ENCODE measurements at regions not wholly inside any gene's neighbourhood (a gene's known extent, or its start where the extent isn't known, plus 50 kb on each side); places are given as distances from the start of the nearest gene placed in this dataset.

DNA sequence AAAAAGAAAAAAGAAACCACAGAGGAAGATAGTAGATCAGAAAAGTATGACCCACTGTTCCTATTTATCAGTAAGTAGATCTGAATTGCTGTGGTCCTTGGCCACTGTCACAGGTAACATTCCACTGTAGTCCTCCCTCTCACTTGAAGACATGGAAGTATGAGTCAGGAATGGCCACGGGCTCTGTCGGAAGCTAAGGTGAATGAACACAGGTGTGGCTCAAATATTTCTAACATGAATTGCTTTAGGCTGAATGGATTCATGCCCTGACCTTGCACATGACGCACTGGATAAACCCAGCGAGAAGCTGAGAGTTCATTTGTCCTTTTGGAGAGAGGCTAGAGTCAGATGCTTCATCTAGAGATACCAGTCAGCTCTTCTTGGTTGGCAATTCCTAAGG is 224.5 kb upstream of the SP8 start:
- FAIRE-seq (no peak), DNase-seq (ENCODE audit: insufficient read length, low spot score) (no peak)
- TF ChIP-seq POLR2AphosphoS5 (IDR thresholded peaks at IDR 0.05; ENCODE audit: low read depth, low read length) (no peak), POU2F2 (IDR thresholded peaks at IDR 0.05; ENCODE audit: low read depth, low read length) (no peak), TAF1 (IDR thresholded peaks at IDR 0.05; ENCODE audit: low read depth, low read length) (no peak), POLR2A (IDR thresholded peaks at IDR 0.05; ENCODE audit: low read depth, low read length) (no peak), PAX5 (IDR thresholded peaks at IDR 0.05; ENCODE audit: insufficient read depth, low read length, severe bottlenecking) (no peak), SPI1 (IDR thresholded peaks at IDR 0.05; ENCODE audit: low read depth, low read length) (no peak)

DNA sequence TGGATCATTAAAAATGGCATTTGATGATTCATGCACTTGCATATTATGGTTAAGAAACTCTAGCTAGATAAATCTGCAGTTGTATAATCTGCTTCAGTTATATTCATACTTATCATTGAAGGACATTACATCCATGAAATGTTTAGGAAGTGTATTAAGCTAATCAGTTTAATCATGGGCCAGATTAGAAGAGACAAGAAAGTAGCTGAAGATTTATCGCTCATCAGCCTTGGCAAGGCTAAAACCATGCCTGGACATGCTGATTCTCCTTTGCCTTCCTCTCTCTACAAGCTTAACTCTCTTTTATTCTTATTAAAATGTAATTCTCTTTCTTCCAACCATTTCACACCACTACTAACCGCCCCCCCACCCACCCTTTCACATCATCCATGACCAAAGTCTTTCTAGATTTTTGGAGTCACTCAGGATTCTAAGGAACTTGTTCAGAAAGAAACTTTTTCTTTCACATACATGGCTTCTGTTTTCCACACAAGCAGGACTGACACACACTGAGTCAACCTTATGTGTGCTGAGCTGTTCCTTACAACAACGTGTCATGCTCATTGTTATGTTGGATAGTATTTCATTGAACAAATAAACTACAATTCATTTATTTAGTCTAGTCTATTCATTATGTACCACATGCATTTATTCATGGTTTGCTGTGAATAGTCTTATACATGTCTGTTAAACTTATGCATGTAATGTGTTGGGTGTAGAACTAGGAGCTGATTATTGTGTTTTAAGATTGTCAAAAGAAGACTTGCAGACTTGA is 227.3 kb upstream of the SP8 start:
- no peak for FAIRE-seq
- no peak for DNase-seq (ENCODE audit: insufficient read length, low spot score)
- TF ChIP-seq TAF1 (IDR thresholded peaks at IDR 0.05; ENCODE audit: low read depth, low read length) (no peak), POU2F2 (IDR thresholded peaks at IDR 0.05; ENCODE audit: low read depth, low read length) (no peak), PAX5 (IDR thresholded peaks at IDR 0.05; ENCODE audit: insufficient read depth, low read length, severe bottlenecking) (no peak), POLR2AphosphoS5 (IDR thresholded peaks at IDR 0.05; ENCODE audit: low read depth, low read length) (no peak), POLR2A (IDR thresholded peaks at IDR 0.05; ENCODE audit: low read depth, low read length) (no peak), SPI1 (IDR thresholded peaks at IDR 0.05; ENCODE audit: low read depth, low read length) (no peak)

DNA sequence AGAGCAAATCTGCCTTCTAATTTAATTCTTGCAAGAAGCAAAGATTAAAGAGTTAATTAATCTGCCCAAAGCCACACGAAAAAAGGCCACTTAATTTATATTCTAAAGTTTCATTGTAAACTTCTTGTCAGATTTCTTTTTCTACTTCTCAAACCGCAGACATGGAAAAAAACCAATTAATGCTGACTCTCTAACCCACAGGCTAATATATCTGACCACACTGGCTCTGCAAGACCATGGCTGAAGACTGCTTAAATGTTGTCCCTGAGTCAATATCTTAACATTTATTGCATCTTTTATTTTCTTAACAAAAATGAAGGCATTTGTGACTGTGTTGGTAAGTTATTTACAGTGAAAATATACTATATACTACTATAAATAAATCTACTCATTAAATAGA is 234.0 kb upstream of the SP8 start:
- DNase-seq (ENCODE audit: insufficient read length, low spot score), result no peak
- FAIRE-seq, result no peak
- TF ChIP-seq POLR2A (IDR thresholded peaks at IDR 0.05; ENCODE audit: low read depth, low read length), result no peak
- no peak for TF ChIP-seq POLR2AphosphoS5 (IDR thresholded peaks at IDR 0.05; ENCODE audit: low read depth, low read length)
- TF ChIP-seq PAX5 (IDR thresholded peaks at IDR 0.05; ENCODE audit: insufficient read depth, low read length, severe bottlenecking), result no peak
- no peak for TF ChIP-seq POU2F2 (IDR thresholded peaks at IDR 0.05; ENCODE audit: low read depth, low read length)
- no peak for TF ChIP-seq TAF1 (IDR thresholded peaks at IDR 0.05; ENCODE audit: low read depth, low read length)
- TF ChIP-seq SPI1 (IDR thresholded peaks at IDR 0.05; ENCODE audit: low read depth, low read length), result no peak

DNA sequence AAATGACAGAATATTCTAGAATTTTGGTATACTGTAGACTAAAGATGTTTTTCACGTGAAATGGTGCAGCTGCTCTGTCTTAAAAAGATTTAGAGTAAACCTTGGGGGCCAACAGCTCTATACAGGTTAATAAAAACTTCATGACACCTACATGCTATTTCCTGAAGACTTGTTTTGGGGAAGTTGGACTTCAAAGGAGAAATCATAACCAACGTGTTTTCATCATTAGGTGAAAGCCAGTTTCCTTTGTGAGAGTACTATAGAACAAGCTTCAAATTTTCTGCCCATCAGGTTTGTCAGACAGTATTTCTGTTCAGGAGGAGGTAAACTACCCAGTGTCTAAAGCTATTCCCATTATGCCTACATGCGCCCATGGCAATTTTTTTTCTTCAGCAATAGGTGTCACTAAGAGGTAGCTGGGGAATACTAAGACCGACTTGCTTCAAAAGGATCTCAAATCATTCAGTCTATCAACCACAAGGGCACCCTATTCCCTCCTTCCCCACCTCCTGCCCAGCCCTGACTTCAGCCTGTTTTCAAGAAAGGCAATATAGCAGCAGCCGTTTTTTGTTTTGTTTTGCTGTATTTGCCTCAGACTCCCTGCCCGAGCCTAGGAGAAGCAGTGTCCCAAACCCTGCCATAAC is 237.3 kb upstream of the SP8 start:
- no peak for TF ChIP-seq PAX5 (IDR thresholded peaks at IDR 0.05; ENCODE audit: insufficient read depth, low read length, severe bottlenecking)
- DNase-seq (ENCODE audit: insufficient read length, low spot score) (no peak), FAIRE-seq (no peak)

DNA sequence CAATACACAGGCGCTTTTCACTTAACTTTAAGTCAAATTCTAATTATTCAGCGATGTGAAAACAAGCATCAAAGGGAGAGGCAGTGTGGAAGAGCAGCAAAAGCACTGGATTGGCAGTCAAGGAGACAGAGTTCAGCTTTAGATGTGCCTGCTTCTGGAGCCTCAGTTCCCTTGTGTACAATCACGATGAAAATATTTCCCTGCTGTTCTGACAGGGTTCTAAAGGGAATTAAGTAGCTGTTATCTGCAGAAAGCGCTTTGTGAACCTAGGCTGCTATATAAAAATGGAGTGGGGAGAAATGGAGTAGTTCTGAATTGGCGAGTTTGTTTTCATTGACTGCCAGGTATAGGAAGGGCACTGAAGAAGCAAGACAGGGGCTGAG is 237.8 kb upstream of the SP8 start:
- TF ChIP-seq POU2F2 (IDR thresholded peaks at IDR 0.05; ENCODE audit: low read depth, low read length), result no peak
- no peak for TF ChIP-seq POLR2AphosphoS5 (IDR thresholded peaks at IDR 0.05; ENCODE audit: low read depth, low read length)
- no peak for TF ChIP-seq SPI1 (IDR thresholded peaks at IDR 0.05; ENCODE audit: low read depth, low read length)
- no peak for TF ChIP-seq POLR2A (IDR thresholded peaks at IDR 0.05; ENCODE audit: low read depth, low read length)
- no peak for TF ChIP-seq PAX5 (IDR thresholded peaks at IDR 0.05; ENCODE audit: insufficient read depth, low read length, severe bottlenecking)
- TF ChIP-seq TAF1 (IDR thresholded peaks at IDR 0.05; ENCODE audit: low read depth, low read length), result no peak
- DNase-seq (ENCODE audit: insufficient read length, low spot score) (no peak), FAIRE-seq (no peak)

DNA sequence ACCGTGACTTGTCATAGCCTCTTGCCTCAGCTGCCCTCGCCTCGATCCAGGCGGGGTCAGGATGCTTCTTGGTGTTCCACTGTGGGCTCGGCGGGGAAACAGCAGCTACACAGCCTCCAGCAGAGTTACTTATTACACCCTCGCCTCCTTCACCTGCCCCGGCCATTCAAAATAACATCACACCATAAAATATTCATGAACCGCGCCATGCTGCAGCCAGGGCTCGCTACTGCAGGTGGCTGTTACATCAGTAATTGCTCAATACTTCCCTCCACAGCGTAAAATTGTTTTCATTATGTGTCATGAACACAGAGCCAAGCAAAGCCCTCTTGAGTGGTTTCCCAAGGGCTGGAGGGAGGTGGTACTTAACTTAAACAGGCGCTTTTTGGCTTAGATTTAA is 241.5 kb upstream of the SP8 start:
- TF ChIP-seq POU2F2 (IDR thresholded peaks at IDR 0.05; ENCODE audit: low read depth, low read length), result no peak
- no peak for TF ChIP-seq PAX5 (IDR thresholded peaks at IDR 0.05; ENCODE audit: insufficient read depth, low read length, severe bottlenecking)
- no peak for TF ChIP-seq TAF1 (IDR thresholded peaks at IDR 0.05; ENCODE audit: low read depth, low read length)
- no peak for TF ChIP-seq POLR2A (IDR thresholded peaks at IDR 0.05; ENCODE audit: low read depth, low read length)
- no peak for TF ChIP-seq SPI1 (IDR thresholded peaks at IDR 0.05; ENCODE audit: low read depth, low read length)
- no peak for TF ChIP-seq POLR2AphosphoS5 (IDR thresholded peaks at IDR 0.05; ENCODE audit: low read depth, low read length)
- FAIRE-seq (no peak), DNase-seq (ENCODE audit: insufficient read length, low spot score) (no peak)

DNA sequence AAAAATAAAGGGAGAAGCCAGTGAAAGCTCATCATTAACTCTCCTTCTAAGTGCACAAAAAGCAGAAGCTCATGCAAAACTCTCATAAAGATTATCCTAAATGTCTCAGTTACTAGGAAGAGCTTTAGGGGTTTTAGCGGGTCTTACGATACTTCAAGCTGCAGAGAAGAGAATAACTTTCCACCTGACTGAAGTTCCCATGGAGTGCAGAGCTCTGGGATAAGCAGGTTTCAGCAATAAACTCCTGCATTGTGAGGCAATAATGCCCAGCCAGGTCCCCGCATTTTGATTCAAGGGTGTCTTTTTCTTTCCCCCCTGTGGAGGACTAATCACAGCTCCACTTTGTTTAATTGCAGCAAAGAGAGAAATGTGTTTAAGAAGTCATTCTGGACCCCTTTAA is 241.9 kb upstream of the SP8 start:
- FAIRE-seq, result no peak
- TF ChIP-seq PAX5 (IDR thresholded peaks at IDR 0.05; ENCODE audit: insufficient read depth, low read length, severe bottlenecking) (no peak), POLR2AphosphoS5 (IDR thresholded peaks at IDR 0.05; ENCODE audit: low read depth, low read length) (no peak), SPI1 (IDR thresholded peaks at IDR 0.05; ENCODE audit: low read depth, low read length) (no peak), POLR2A (IDR thresholded peaks at IDR 0.05; ENCODE audit: low read depth, low read length) (no peak), POU2F2 (IDR thresholded peaks at IDR 0.05; ENCODE audit: low read depth, low read length) (no peak), TAF1 (IDR thresholded peaks at IDR 0.05; ENCODE audit: low read depth, low read length) (no peak)
- DNase-seq (ENCODE audit: insufficient read length, low spot score), result no peak

DNA sequence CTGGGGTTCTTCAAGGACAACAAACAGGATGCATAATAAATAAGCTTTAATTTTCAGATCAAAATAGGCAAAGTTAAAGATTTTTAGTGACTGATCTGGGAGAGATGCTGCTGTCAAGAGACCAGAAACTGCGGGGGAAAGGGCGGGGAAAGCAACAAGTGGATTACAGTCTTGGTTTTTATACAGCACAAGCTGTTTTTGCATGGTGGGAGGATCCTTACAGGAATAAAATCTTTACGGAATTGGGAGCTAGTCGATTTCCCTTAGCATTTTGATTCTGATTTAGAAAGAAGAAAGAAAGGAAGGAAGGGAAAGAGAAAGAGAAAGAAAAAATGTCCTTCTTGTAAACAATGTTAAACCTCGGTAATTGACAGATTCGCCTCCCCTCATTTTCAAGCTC is 242.3 kb upstream of the SP8 start:
- no peak for DNase-seq (ENCODE audit: insufficient read length, low spot score)
- FAIRE-seq, result no peak
- TF ChIP-seq PAX5 (IDR thresholded peaks at IDR 0.05; ENCODE audit: insufficient read depth, low read length, severe bottlenecking) (no peak), SPI1 (IDR thresholded peaks at IDR 0.05; ENCODE audit: low read depth, low read length) (no peak), POLR2AphosphoS5 (IDR thresholded peaks at IDR 0.05; ENCODE audit: low read depth, low read length) (no peak), TAF1 (IDR thresholded peaks at IDR 0.05; ENCODE audit: low read depth, low read length) (no peak), POLR2A (IDR thresholded peaks at IDR 0.05; ENCODE audit: low read depth, low read length) (no peak), POU2F2 (IDR thresholded peaks at IDR 0.05; ENCODE audit: low read depth, low read length) (no peak)

DNA sequence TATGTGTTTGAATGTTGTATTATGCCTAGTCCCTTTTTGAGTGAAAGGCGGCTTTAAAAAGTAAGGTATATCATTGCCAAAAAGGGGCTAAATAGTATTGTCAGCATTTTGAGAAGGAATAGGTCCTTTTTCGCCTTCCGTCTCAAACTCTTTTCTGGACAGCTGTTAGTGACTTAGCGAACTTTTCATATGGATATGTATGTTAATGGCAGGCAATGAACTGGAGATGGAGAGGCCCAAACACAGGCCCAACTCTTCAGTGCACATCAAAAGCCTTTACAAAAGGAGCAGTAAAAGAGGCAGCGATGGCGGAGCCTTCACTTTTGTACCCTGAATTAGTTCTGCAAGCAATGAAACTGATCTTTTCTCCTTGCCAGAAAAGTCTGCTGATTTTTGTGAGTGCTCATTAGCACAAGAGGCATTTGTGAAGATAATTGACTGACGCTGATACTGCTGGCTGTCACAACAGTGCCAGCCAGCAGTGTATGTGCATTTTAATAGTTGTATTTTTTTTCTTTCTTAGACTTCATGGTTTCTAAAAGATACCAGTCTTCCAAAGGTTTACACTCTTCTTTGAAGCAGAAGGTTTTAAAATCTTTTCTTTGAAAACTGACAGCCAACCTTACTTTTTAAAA is 243.7 kb upstream of the SP8 start:
- DNase-seq (ENCODE audit: insufficient read length, low spot score) (no peak), FAIRE-seq (no peak)
- TF ChIP-seq POLR2AphosphoS5 (IDR thresholded peaks at IDR 0.05; ENCODE audit: low read depth, low read length), result no peak
- no peak for TF ChIP-seq PAX5 (IDR thresholded peaks at IDR 0.05; ENCODE audit: insufficient read depth, low read length, severe bottlenecking)
- TF ChIP-seq TAF1 (IDR thresholded peaks at IDR 0.05; ENCODE audit: low read depth, low read length), result no peak
- no peak for TF ChIP-seq POU2F2 (IDR thresholded peaks at IDR 0.05; ENCODE audit: low read depth, low read length)
- TF ChIP-seq POLR2A (IDR thresholded peaks at IDR 0.05; ENCODE audit: low read depth, low read length), result no peak
- no peak for TF ChIP-seq SPI1 (IDR thresholded peaks at IDR 0.05; ENCODE audit: low read depth, low read length)

Data from GM12891 (cell line).